Astrocyte (in vitro differentiated cells and primary cell): ENCODE measurements at regions not wholly inside any gene's neighbourhood (a gene's known extent, or its start where the extent isn't known, plus 50 kb on each side); places are given as distances from the start of the nearest gene placed in this dataset.

ENCODE experiments used
- DNase-seq: peaks from one replicate; pipeline ENCODE4 v3.0.0-alpha.2; 2010; ENCODE audit warnings: low read depth
- FAIRE-seq: peaks from 2 replicates; lab custom pipeline; 2011; peaks lifted over from hg19 to GRCh38; lab: Jason Lieb, UNC
- H2AFZ ChIP-seq: 2 replicates; pipeline ENCODE4 v1.6.0; 2012; ENCODE audit warnings: low read depth, low read length, inconsistent platforms
- H3K27ac ChIP-seq: 2 replicates; pipeline ENCODE4 v1.5.1; 2011; ENCODE audit warnings: low read depth, low read length, inconsistent platforms
- H3K27me3 ChIP-seq: 2 replicates; pipeline ENCODE4 v1.6.0; 2011; ENCODE audit warnings: low read length, inconsistent platforms; ENCODE audit not compliant: insufficient read depth
- H3K36me3 ChIP-seq: 2 replicates; pipeline ENCODE4 v1.5.1; 2011; ENCODE audit warnings: low read length, inconsistent platforms; ENCODE audit not compliant: insufficient read depth
- H3K4me1 ChIP-seq: 2 replicates; pipeline ENCODE4 v1.5.1; 2011; ENCODE audit warnings: low read length, inconsistent platforms; ENCODE audit not compliant: insufficient read depth
- H3K4me2 ChIP-seq: 2 replicates; pipeline ENCODE4 v1.6.0; 2012; ENCODE audit warnings: low read length, inconsistent platforms
- H3K4me3 ChIP-seq: 2 replicates; pipeline ENCODE4 v1.5.1; 2011; ENCODE audit warnings: low read depth, mild to moderate bottlenecking, low read length, inconsistent platforms; ENCODE audit not compliant: insufficient read depth
- H3K79me2 ChIP-seq: 2 replicates; pipeline ENCODE4 v1.6.0; 2012; ENCODE audit warnings: mild to moderate bottlenecking, low read length, inconsistent platforms; ENCODE audit not compliant: insufficient read depth
- H3K9ac ChIP-seq: 2 replicates; pipeline ENCODE4 v1.6.0; 2012; ENCODE audit warnings: mild to moderate bottlenecking, low read length, inconsistent platforms
- H3K9me3 ChIP-seq: 2 replicates; pipeline ENCODE4 v1.5.1; 2012; ENCODE audit warnings: low read depth, mild to moderate bottlenecking, low read length, inconsistent platforms; ENCODE audit not compliant: insufficient read depth
- H4K20me1 ChIP-seq: 2 replicates; pipeline ENCODE4 v1.6.0; 2012; ENCODE audit warnings: low read length, inconsistent platforms; ENCODE audit not compliant: insufficient read depth
- H3K27ac Mint-ChIP-seq: one replicate; pipeline ENCODE4 v1.8.0; 2021; ENCODE audit warnings: mild to moderate bottlenecking, mixed read lengths; ENCODE audit not compliant: unreplicated experiment
- H3K27me3 Mint-ChIP-seq: one replicate; pipeline ENCODE4 v1.8.0; 2021; ENCODE audit warnings: low read depth, mixed read lengths; ENCODE audit not compliant: unreplicated experiment
- H3K36me3 Mint-ChIP-seq: one replicate; pipeline ENCODE4 v1.8.0; 2021; ENCODE audit warnings: low read depth, mixed read lengths; ENCODE audit not compliant: unreplicated experiment
- H3K4me1 Mint-ChIP-seq: one replicate; pipeline ENCODE4 v1.8.0; 2021; ENCODE audit warnings: low read depth, mixed read lengths; ENCODE audit not compliant: unreplicated experiment
- H3K4me3 Mint-ChIP-seq: one replicate; pipeline ENCODE4 v1.8.0; 2021; ENCODE audit warnings: mild to moderate bottlenecking, moderate library complexity, mixed read lengths; ENCODE audit not compliant: unreplicated experiment
- H3K9me3 Mint-ChIP-seq: one replicate; pipeline ENCODE4 v1.8.0; 2021; ENCODE audit warnings: mild to moderate bottlenecking, mixed read lengths; ENCODE audit not compliant: unreplicated experiment
- CTCF ChIP-seq: IDR thresholded peaks from 2 replicates; pipeline ENCODE4 v1.5.1; 2011; ENCODE audit warnings: low read depth, mild to moderate bottlenecking, inconsistent platforms, low read length, moderate library complexity; ENCODE audit not compliant: insufficient read depth
- EZH2 ChIP-seq: IDR thresholded peaks from 2 replicates; pipeline ENCODE4 v1.6.1; 2012; ENCODE audit warnings: mild to moderate bottlenecking, low read length, inconsistent platforms; ENCODE audit not compliant: insufficient read depth

DNA sequence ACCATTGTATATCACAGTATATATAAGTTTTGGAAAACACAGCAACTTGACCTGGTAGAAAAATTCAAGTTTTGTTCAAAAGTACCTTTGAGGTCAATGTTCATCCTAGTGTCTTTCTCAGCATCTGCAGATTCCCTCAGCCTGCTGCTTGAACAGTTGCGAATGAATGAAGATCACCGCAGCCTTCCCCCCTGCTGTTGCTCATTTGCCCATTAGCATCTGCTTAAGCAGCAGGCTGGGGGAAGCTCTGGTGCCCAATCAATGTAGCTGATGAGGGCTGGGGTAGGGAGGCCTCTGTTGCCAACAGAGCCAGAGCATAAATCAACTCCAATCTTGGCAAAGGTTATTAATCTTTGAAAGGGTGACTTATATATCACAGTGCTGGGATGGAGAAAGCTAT lies 586.5 kb upstream of the PTPRD start:
- no peak for FAIRE-seq
- Histone ChIP-seq H3K79me2 (no peaks in the 10 kb centered on the region), H3K4me3 (no peak overlapping the region), H3K9me3 (no peaks in the 10 kb centered on the region), H3K36me3 (no peaks in the 10 kb centered on the region), H2AFZ (no peak overlapping the region), H3K27me3 (no peaks in the 10 kb centered on the region), H3K4me1 (no peaks in the 10 kb centered on the region), H3K27ac (no peak overlapping the region), H3K4me2 (no peak overlapping the region), H3K9ac (no peak overlapping the region), H4K20me1 (no peaks in the 10 kb centered on the region)
- H3K36me3 Mint-ChIP-seq: no peaks in the 10 kb centered on the region
- peaks cover 2% of the 10 kb centered on the region for H3K27me3 Mint-ChIP-seq
- no peak overlapping the region for H3K4me3 Mint-ChIP-seq
- no peak for DNase-seq
- no peak overlapping the region for H3K27ac Mint-ChIP-seq
- no peaks in the 10 kb centered on the region for H3K9me3 Mint-ChIP-seq
- H3K4me1 Mint-ChIP-seq: no peaks in the 10 kb centered on the region
- TF ChIP-seq EZH2 (no peak), CTCF (no peak)

- Mint-ChIP-seq H3K27ac (no peak overlapping the region), H3K4me1 (peaks cover 3% of the 10 kb centered on the region), H3K36me3 (no peaks in the 10 kb centered on the region), H3K9me3 (no peaks in the 10 kb centered on the region), H3K4me3 (no peak overlapping the region), H3K27me3 (no peaks in the 10 kb centered on the region)
- Histone ChIP-seq H3K9me3 (no peaks in the 10 kb centered on the region), H3K4me1 (no peaks in the 10 kb centered on the region), H3K4me3 (no peak overlapping the region), H3K79me2 (no peaks in the 10 kb centered on the region), H3K27ac (no peak overlapping the region), H4K20me1 (no peaks in the 10 kb centered on the region), H3K36me3 (no peaks in the 10 kb centered on the region), H2AFZ (no peak overlapping the region), H3K27me3 (no peaks in the 10 kb centered on the region), H3K4me2 (no peak overlapping the region), H3K9ac (no peak overlapping the region)
- DNase-seq: no peak
- TF ChIP-seq EZH2 (no peak), CTCF (no peak)
- FAIRE-seq: no peak
These were observed 591.7 kb upstream of the PTPRD start for GRCh38 chr9:11204521-11204920.

DNA sequence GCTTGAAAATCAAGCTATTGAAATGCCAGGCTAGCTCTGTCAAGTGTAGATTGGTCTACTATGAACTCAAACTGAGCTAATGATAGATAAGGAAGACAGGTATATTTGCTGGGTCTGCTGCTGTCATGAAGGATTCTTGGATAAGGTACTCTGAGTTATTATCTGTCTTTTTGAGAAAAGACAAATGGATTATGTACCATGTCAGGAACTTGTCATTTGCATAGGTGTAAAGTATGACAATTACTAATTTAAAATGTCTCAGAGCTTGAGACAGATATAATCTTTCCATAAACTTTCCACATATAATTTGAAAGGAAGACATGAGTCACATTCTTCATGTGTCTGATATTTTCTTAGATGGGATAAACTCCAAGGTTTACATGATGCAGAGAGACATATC lies 594.1 kb upstream of the PTPRD start:
- Histone ChIP-seq H3K36me3 (no peaks in the 10 kb centered on the region), H2AFZ (no peak overlapping the region), H3K4me3 (no peak overlapping the region), H3K4me2 (no peak overlapping the region), H3K79me2 (no peaks in the 10 kb centered on the region), H3K9me3 (no peaks in the 10 kb centered on the region), H3K4me1 (no peaks in the 10 kb centered on the region), H4K20me1 (no peaks in the 10 kb centered on the region), H3K27ac (no peak overlapping the region), H3K27me3 (no peaks in the 10 kb centered on the region), H3K9ac (no peak overlapping the region)
- Mint-ChIP-seq H3K9me3 (no peaks in the 10 kb centered on the region), H3K27ac (no peak overlapping the region), H3K27me3 (no peaks in the 10 kb centered on the region), H3K36me3 (no peaks in the 10 kb centered on the region), H3K4me1 (peaks cover 3% of the 10 kb centered on the region), H3K4me3 (no peak overlapping the region)
- TF ChIP-seq CTCF (no peak), EZH2 (no peak)
- DNase-seq (no peak), FAIRE-seq (no peak)
